HFFc6 (cell line): ENCODE measurements at regions not wholly inside any gene's neighbourhood (a gene's known extent, or its start where the extent isn't known, plus 50 kb on each side); places are given as distances from the start of the nearest gene placed in this dataset.

Source experiments
- DNase-seq: peaks from one replicate; pipeline ENCODE4 v3.0.0-alpha.2; 2018
- H3K27ac Mint-ChIP-seq: 2 replicates; pipeline ENCODE4 v1.8.0; 2020; ENCODE audit warnings: mild to moderate bottlenecking, mixed read lengths
- H3K27me3 Mint-ChIP-seq: 2 replicates; pipeline ENCODE4 v1.8.0; 2021; ENCODE audit warnings: mild to moderate bottlenecking, moderate library complexity, mixed read lengths; ENCODE audit not compliant: insufficient read depth
- H3K36me3 Mint-ChIP-seq: 2 replicates; pipeline ENCODE4 v1.8.0; 2021; ENCODE audit warnings: low read depth, mixed read lengths
- H3K4me1 Mint-ChIP-seq: 2 replicates; pipeline ENCODE4 v1.8.0; 2020; ENCODE audit warnings: low read depth, mixed read lengths
- H3K4me3 Mint-ChIP-seq: 2 replicates; pipeline ENCODE4 v1.8.0; 2020; ENCODE audit warnings: mild to moderate bottlenecking, moderate library complexity, mixed read lengths
- H3K9me3 Mint-ChIP-seq: 2 replicates; pipeline ENCODE4 v1.8.0; 2020; ENCODE audit warnings: mild to moderate bottlenecking, mixed read lengths
- TF ChIP-seq, protein P1 (sequence below): fragments of 200-600 bp; sonication (generic); IDR thresholded peaks from 2 replicates; pipeline ENCODE4 v1.5.0; 2021; ENCODE audit warnings: antibody characterized with exemption, mild to moderate bottlenecking

DNA sequence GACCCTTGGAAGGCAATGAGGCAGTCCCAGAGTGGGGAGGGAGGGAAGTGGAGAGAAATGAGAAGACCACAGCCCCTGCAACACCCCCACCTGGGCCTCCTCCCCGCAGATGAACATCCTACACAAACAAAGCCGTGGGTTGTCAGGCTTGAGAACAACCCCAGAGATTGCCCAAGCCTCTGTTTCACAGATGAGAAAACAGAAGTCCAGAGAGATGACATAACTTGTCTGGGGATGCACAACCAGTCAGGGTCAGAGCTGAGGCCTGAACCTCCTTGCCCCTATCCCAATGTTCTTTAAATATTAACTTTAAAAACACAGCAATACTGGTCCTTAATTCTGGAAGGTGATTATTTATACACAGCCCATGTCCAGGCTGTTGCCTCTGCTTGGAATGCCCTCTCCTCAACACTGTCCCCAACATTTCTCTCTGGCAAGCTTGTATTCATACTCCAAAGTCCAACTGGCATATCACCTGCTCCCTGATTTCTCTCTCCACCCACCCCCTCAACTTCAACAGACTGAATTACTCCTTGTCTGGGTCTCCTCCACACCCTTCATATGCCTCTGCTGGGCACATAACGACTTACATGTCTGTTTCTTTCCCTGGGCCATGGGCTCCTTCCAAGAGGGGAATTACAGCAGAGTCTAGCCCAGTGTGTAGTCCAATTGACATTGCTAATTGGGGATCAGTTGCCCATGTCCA lies 135.5 kb upstream of the LRFN2 start:
- H3K4me1 Mint-ChIP-seq = peaks cover 52% of the 10 kb centered on the region
- H3K4me3 Mint-ChIP-seq = no peak overlapping the region
- H3K27ac Mint-ChIP-seq = no peak overlapping the region; the same call in 1 of the 2 replicates
- DNase-seq = no peak
- no peaks in the 10 kb centered on the region for H3K36me3 Mint-ChIP-seq
- peaks cover 2% of the 10 kb centered on the region for H3K27me3 Mint-ChIP-seq
- no peaks in the 10 kb centered on the region for H3K9me3 Mint-ChIP-seq
- TF ChIP-seq, protein P1, sequence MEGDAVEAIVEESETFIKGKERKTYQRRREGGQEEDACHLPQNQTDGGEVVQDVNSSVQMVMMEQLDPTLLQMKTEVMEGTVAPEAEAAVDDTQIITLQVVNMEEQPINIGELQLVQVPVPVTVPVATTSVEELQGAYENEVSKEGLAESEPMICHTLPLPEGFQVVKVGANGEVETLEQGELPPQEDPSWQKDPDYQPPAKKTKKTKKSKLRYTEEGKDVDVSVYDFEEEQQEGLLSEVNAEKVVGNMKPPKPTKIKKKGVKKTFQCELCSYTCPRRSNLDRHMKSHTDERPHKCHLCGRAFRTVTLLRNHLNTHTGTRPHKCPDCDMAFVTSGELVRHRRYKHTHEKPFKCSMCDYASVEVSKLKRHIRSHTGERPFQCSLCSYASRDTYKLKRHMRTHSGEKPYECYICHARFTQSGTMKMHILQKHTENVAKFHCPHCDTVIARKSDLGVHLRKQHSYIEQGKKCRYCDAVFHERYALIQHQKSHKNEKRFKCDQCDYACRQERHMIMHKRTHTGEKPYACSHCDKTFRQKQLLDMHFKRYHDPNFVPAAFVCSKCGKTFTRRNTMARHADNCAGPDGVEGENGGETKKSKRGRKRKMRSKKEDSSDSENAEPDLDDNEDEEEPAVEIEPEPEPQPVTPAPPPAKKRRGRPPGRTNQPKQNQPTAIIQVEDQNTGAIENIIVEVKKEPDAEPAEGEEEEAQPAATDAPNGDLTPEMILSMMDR = no peak

DNA sequence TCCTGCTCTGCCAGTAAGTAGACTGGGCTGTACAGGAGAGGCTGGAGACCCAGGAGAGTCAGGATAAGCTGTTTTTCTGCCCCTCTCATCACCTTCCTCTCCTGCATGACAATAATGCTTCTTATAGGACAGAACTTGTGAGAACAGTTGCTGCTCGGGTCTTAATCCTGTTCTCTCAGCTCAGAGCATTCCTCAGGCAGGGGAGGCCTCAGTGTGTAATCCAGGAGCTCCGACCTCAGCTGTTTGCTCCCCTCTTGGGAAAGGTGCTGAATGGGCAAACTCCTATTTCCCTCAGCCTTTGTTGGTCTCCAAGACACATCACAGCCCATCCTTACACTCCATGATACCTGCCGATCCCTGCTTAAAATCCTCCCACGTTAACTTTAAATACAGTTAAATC lies 134.9 kb upstream of the LRFN2 start:
- peaks cover 52% of the 10 kb centered on the region for H3K4me1 Mint-ChIP-seq
- no peaks in the 10 kb centered on the region for H3K9me3 Mint-ChIP-seq
- no peaks in the 10 kb centered on the region for H3K36me3 Mint-ChIP-seq
- H3K4me3 Mint-ChIP-seq = no peak overlapping the region
- H3K27me3 Mint-ChIP-seq = peaks cover 2% of the 10 kb centered on the region
- TF ChIP-seq, protein P1 = no peak
- H3K27ac Mint-ChIP-seq = no peak overlapping the region
- DNase-seq = no peak

DNA sequence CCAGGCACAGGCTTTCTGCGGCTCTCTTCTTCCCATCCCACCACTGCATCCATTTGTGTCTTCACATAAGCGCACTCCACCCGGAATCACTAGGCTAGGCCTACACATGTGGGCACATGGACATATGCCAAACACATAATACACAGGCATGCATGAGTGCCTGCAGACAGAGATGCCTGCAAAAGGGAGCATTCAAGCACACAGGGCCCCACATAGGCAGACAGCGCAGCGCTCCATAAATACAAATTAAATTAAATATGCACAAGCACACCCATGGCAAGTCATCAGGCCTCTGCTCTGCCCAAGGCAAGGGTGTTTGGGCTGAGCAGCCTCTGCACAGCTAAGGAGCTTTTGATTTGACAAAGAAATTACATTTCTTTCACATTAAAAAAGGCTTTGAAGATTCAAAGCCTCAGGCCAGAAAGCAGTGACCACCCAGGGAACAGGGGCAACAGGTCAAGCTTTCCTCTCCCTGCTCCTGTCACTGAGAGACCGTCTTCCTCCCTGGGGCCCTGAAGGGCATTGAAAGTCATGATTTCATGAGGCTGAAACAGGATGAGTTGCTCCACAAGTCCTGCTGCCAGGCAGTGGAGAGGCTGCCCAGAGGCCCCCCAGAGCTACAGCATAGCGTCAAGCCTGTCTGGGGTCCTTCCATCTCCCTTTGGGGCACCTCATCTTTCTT lies 134.2 kb upstream of the LRFN2 start:
- Mint-ChIP-seq H3K4me3 (no peak overlapping the region), H3K27ac (no peak overlapping the region), H3K36me3 (no peaks in the 10 kb centered on the region), H3K27me3 (peaks cover 2% of the 10 kb centered on the region), H3K9me3 (no peaks in the 10 kb centered on the region), H3K4me1 (peaks cover 52% of the 10 kb centered on the region)
- DNase-seq = no peak
- TF ChIP-seq, protein P1 = no peak

DNA sequence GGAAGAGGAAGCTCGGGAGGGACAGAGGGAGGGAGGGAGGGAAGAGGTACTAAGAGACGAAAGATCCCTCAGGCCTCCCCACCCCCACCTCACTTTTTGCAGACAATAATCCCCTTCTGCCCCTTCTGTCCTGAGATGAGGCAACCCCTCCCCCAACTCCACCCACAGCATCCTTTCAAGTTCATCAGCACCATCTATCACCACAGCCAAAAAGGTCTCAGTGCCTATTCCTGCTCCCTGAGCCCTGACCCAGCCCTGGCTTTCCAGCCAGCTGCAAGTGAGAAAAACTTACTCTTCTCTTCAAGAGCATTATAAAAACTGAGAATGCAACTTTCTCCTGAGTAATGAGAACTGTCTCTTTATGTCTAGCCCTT lies 133.2 kb upstream of the LRFN2 start:
- TF ChIP-seq, protein P1 = no peak
- no peak overlapping the region; the same call in 1 of the 2 replicates for H3K4me3 Mint-ChIP-seq
- H3K4me1 Mint-ChIP-seq = peaks cover 48% of the 10 kb centered on the region
- DNase-seq = no peak
- no peaks in the 10 kb centered on the region for H3K9me3 Mint-ChIP-seq
- peaks cover 5% of the 10 kb centered on the region for H3K27me3 Mint-ChIP-seq
- H3K36me3 Mint-ChIP-seq = no peaks in the 10 kb centered on the region
- peak overlapping the region; percentile 78 for H3K27ac Mint-ChIP-seq

DNA sequence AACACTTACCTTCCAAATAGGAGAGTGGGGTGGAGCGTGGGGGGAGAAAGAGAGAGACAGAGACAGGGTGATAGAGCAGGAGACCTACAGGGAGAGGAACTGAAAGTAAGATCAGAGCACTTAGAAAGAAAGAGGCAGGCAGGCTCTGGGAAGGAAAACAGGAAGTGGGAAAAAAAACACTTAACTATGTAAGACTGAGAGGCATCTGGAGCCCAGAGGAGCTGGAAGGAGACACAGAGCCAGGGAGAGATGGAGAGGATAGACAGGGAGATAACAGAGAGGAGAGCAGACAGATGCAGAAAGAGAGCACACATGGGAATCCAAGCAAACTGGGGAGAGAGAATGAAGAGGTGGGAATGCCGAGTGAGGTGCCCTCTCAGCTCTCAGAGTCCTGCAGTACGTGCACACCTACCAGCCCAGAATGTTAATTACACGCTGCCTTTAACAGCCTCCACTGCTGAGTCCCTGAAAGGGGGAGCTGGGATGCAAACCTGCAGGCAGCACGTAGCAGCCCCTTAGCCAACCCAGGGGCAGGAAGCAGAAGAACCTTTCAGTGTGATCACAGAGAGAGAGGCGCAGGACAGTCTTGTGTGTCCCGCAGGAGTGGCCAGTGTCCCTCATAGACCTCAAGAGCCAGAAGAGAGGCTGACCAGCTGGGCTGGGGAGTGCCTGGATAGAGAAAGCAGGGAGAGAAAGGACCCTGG lies 132.7 kb upstream of the LRFN2 start:
- peak overlapping the region; percentile 86 for H3K4me3 Mint-ChIP-seq
- H3K27me3 Mint-ChIP-seq = peaks cover 10% of the 10 kb centered on the region
- H3K9me3 Mint-ChIP-seq = no peaks in the 10 kb centered on the region
- peaks cover 48% of the 10 kb centered on the region for H3K4me1 Mint-ChIP-seq
- H3K36me3 Mint-ChIP-seq = no peaks in the 10 kb centered on the region
- DNase-seq = peak; percentile 5
- TF ChIP-seq, protein P1 = no peak
- peak overlapping the region; percentile 78 for H3K27ac Mint-ChIP-seq
